ENCODE measurements at regions not wholly inside any gene's neighbourhood (a gene's known extent, or its start where the extent isn't known, plus 50 kb on each side); places are given as distances from the start of the nearest gene placed in this dataset.

DNA sequence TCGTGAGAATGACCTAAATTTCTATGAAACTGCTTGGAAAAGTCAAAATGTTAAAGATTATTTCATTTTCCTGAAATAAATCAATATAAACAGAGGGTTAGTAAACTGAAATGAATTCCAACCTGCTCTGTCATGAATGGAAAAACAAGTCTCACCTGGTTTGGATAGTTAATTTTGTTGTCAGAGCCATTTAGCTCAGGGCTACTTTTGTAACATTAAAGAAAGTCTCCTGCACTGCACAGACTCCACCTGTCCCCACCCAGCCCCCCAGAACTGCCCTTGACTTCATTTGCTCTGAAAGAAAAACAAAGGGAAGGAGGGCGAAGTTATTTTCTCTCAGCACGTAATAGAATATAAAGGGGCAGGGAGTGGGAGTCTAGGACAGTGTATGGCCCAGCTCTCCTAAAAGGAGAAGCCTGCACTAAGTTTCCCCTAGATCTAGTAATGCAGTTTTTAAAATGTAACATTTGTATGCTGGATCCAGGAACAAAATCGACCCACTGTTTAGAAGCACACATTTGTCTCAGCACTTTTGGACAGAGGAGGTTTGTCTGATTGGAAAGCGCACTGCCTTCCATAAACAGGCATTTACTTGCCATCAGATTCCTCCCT, 54.2 kb upstream of the ACSL3 start:
- no peak for TF ChIP-seq RAD21 (IDR thresholded peaks at IDR 0.05)
- TF ChIP-seq, protein P1, sequence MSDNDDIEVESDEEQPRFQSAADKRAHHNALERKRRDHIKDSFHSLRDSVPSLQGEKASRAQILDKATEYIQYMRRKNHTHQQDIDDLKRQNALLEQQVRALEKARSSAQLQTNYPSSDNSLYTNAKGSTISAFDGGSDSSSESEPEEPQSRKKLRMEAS (IDR thresholded peaks at IDR 0.05), result no peak
- TF ChIP-seq, protein P2, sequence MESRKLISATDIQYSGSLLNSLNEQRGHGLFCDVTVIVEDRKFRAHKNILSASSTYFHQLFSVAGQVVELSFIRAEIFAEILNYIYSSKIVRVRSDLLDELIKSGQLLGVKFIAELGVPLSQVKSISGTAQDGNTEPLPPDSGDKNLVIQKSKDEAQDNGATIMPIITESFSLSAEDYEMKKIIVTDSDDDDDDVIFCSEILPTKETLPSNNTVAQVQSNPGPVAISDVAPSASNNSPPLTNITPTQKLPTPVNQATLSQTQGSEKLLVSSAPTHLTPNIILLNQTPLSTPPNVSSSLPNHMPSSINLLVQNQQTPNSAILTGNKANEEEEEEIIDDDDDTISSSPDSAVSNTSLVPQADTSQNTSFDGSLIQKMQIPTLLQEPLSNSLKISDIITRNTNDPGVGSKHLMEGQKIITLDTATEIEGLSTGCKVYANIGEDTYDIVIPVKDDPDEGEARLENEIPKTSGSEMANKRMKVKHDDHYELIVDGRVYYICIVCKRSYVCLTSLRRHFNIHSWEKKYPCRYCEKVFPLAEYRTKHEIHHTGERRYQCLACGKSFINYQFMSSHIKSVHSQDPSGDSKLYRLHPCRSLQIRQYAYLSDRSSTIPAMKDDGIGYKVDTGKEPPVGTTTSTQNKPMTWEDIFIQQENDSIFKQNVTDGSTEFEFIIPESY (IDR thresholded peaks at IDR 0.05), result no peak
- TF ChIP-seq JUND (IDR thresholded peaks at IDR 0.05), result no peak
- TF ChIP-seq HNF4A (conservative IDR thresholded peaks at IDR 0.05), result no peak
- TF ChIP-seq TAF1 (conservative IDR thresholded peaks at IDR 0.05), result no peak
- TF ChIP-seq FOXA2 (IDR thresholded peaks at IDR 0.05), result no peak
- TF ChIP-seq, protein P3, sequence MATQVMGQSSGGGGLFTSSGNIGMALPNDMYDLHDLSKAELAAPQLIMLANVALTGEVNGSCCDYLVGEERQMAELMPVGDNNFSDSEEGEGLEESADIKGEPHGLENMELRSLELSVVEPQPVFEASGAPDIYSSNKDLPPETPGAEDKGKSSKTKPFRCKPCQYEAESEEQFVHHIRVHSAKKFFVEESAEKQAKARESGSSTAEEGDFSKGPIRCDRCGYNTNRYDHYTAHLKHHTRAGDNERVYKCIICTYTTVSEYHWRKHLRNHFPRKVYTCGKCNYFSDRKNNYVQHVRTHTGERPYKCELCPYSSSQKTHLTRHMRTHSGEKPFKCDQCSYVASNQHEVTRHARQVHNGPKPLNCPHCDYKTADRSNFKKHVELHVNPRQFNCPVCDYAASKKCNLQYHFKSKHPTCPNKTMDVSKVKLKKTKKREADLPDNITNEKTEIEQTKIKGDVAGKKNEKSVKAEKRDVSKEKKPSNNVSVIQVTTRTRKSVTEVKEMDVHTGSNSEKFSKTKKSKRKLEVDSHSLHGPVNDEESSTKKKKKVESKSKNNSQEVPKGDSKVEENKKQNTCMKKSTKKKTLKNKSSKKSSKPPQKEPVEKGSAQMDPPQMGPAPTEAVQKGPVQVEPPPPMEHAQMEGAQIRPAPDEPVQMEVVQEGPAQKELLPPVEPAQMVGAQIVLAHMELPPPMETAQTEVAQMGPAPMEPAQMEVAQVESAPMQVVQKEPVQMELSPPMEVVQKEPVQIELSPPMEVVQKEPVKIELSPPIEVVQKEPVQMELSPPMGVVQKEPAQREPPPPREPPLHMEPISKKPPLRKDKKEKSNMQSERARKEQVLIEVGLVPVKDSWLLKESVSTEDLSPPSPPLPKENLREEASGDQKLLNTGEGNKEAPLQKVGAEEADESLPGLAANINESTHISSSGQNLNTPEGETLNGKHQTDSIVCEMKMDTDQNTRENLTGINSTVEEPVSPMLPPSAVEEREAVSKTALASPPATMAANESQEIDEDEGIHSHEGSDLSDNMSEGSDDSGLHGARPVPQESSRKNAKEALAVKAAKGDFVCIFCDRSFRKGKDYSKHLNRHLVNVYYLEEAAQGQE (IDR thresholded peaks at IDR 0.05), result no peak
- no peak for TF ChIP-seq FOXA1 (IDR thresholded peaks at IDR 0.05)
- TF ChIP-seq, protein P4, sequence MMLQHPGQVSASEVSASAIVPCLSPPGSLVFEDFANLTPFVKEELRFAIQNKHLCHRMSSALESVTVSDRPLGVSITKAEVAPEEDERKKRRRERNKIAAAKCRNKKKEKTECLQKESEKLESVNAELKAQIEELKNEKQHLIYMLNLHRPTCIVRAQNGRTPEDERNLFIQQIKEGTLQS (IDR thresholded peaks at IDR 0.05), result no peak
- no peak for TF ChIP-seq GABPA (IDR thresholded peaks at IDR 0.05 in 1 of 2, conservative IDR thresholded peaks at IDR 0.05 in 1 of 2)
- no peak for TF ChIP-seq NR2F2 (IDR thresholded peaks at IDR 0.05)
- TF ChIP-seq CTCF (IDR thresholded peaks at IDR 0.05; ENCODE audit: low read depth, low read length, missing input control), result no peak
- TF ChIP-seq YY1 (IDR thresholded peaks at IDR 0.05), result no peak
- TF ChIP-seq SP1 (IDR thresholded peaks at IDR 0.05), result no peak
- TF ChIP-seq EGR1 (IDR thresholded peaks at IDR 0.05; ENCODE audit: low read depth in 2 of 2), result no peak
- TF ChIP-seq RXRA (IDR thresholded peaks at IDR 0.05), result no peak
- no peak for TF ChIP-seq HNF4G (IDR thresholded peaks at IDR 0.05)
- Histone ChIP-seq H3K4me1 (ENCODE audit: control insufficient read depth in 4 of 4, insufficient read depth in 4 of 4, low read length in 3 of 4) (peaks cover 0 to 5% (median 2%) of the 10 kb centered on the region in 4 donors), H3K4me3 (ENCODE audit: low read depth in 1 of 3, low read length in 3 of 3) (no peak overlapping the region), H3K36me3 (ENCODE audit: control insufficient read depth in 4 of 4, insufficient read depth in 3 of 4, low read depth in 1 of 4, low read length in 3 of 4) (no peaks in the 10 kb centered on the region), H3K9me3 (ENCODE audit: control insufficient read depth in 4 of 4, low read length in 3 of 4) (no peaks in the 10 kb centered on the region), H3K9ac (ENCODE audit: low read depth in 1 of 2, low read length in 2 of 2) (no peak overlapping the region), H3K27ac (ENCODE audit: low read depth in 1 of 2, low read length in 2 of 2) (no peak overlapping the region), H3K27me3 (ENCODE audit: control insufficient read depth in 4 of 4, insufficient read depth in 4 of 4, low read length in 3 of 4) (no peaks in the 10 kb centered on the region)
- WGBS, result 62% methylated on average over 5 of the region's 5 CpGs
- no peak for DNase-seq (ENCODE audit: low spot score)

Measured in liver (tissue), 8 donors.